OCI-LY1 (cell line): ENCODE measurements at regions not wholly inside any gene's neighbourhood (a gene's known extent, or its start where the extent isn't known, plus 50 kb on each side); places are given as distances from the start of the nearest gene placed in this dataset.

Experiments used
- EZH2 ChIP-seq: fragments of 200-600 bp; sonication (generic), shearing (Covaris generic); IDR thresholded peaks from 2 replicates; pipeline ENCODE4 v1.8.0; 2017; ENCODE audit warnings: borderline replicate concordance, mixed run types, mild to moderate bottlenecking, antibody characterized with exemption, low read length, moderate library complexity, mixed read lengths
- TF ChIP-seq, protein P1 (sequence below): fragments of 200-600 bp; sonication (generic), shearing (Covaris generic); IDR thresholded peaks from 2 replicates; pipeline ENCODE4 v1.5.1; 2017; ENCODE audit warnings: mild to moderate bottlenecking, antibody characterized with exemption, low read length, moderate library complexity, mixed read lengths

DNA sequence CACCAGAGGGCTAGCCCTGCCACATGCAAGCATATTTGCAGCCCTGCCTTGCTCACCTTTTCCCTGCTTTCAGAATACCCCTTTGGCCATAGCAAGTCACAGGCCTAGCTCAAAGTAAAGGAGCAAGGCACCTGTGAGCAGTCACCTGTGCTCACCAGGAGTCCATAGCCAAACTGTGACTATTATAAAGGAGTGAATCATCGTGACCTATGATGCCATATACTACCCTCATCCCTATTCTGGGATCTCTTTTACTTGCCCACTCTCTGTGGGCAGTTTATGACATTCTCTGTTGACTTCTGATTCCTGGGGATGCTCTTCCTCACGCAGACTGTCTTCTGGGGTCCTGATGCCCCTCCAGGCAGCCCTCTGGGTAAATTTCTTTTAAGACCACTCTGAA lies 200.5 kb upstream of the NLRP1 start:
- TF ChIP-seq, protein P1, sequence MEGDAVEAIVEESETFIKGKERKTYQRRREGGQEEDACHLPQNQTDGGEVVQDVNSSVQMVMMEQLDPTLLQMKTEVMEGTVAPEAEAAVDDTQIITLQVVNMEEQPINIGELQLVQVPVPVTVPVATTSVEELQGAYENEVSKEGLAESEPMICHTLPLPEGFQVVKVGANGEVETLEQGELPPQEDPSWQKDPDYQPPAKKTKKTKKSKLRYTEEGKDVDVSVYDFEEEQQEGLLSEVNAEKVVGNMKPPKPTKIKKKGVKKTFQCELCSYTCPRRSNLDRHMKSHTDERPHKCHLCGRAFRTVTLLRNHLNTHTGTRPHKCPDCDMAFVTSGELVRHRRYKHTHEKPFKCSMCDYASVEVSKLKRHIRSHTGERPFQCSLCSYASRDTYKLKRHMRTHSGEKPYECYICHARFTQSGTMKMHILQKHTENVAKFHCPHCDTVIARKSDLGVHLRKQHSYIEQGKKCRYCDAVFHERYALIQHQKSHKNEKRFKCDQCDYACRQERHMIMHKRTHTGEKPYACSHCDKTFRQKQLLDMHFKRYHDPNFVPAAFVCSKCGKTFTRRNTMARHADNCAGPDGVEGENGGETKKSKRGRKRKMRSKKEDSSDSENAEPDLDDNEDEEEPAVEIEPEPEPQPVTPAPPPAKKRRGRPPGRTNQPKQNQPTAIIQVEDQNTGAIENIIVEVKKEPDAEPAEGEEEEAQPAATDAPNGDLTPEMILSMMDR: no peak
- TF ChIP-seq EZH2: no peak
